Pancreas (tissue), 10 donors: ENCODE measurements at regions not wholly inside any gene's neighbourhood (a gene's known extent, or its start where the extent isn't known, plus 50 kb on each side); places are given as distances from the start of the nearest gene placed in this dataset.

Source experiments
- ATAC-seq, 4 donors: fragments of 200-7000 bp; cut with Tn5 transposase; one replicate each; pipeline versions ENCODE4 v1.8.0 to v1.9.1; 2020; ENCODE audit warnings: mild to moderate bottlenecking in 4 of 4, moderate library complexity in 4 of 4
- DNase-seq, 6 donors: peaks; one replicate each; pipeline ENCODE4 v3.0.0-alpha.2; 2020
- FAIRE-seq: peaks from 2 replicates; lab custom pipeline; 2012; peaks lifted over from hg19 to GRCh38; lab: Jason Lieb, UNC
- H3K27ac ChIP-seq, 4 donors: fragments of 200-600 bp; sonication (generic); 1 replicate in 3 of 4; 2 replicates in 1 of 4; pipeline versions ENCODE4 v1.5.0 to v1.8.0; 2020
- H3K27me3 ChIP-seq, 4 donors: fragments of 200-600 bp; one replicate each; pipeline ENCODE4 v1.8.0; 2021
- H3K36me3 ChIP-seq, 3 donors: fragments of 200-600 bp; sonication (generic) in 1 of 3; one replicate each; pipeline versions ENCODE4 v1.5.0 to v1.8.0; 2020 to 2021
- H3K4me1 ChIP-seq, 3 donors: fragments of 200-600 bp; one replicate each; pipeline ENCODE4 v1.8.0; 2021
- H3K4me3 ChIP-seq, 4 donors: fragments of 200-600 bp; sonication (generic) in 2 of 4; one replicate each; pipeline versions ENCODE4 v1.5.0 to v1.8.0; 2020 to 2021
- H3K9me3 ChIP-seq, 4 donors: fragments of 200-600 bp; one replicate each; pipeline ENCODE4 v1.8.0; 2021
- CTCF ChIP-seq, 4 donors: fragments of 200-600 bp; sonication (generic) in 3 of 4; IDR thresholded peaks; one replicate each; pipeline versions ENCODE4 v1.5.0 to v1.8.0; 2021; ENCODE audit warnings: antibody characterized with exemption in 4 of 4
- WGBS, 2 donors: extraction: QIAGEN DNeasy Blood & Tissue Kit; methylation state at CpG; one replicate each; pipeline ENCODE4 v1.1.7; 2013; 5-methylcytosine and 5-hydroxymethylcytosine counted together
- intact Hi-C, 3 donors: fragments of 100-400 bp; cut with DNase I; formaldehyde crosslinking; loops; one replicate each; pipeline versions ENCODE4 v1.11.1 to v1.14.2; 2022
- donor health status: healthy with polysubstance abuse.
- donor health status: DM: no; HTN: no; CAD: no; lungs with moderate emphysema.
- donor health status: DM: no; HTN: no; CAD: no.
- donor health status: control.
- donor health status: control.
- donor health status: Bipolar disorder and iron deficiency.
- donor health status: DM: yes; HTN: yes; CAD: no.
- donor health status: DM: no; HTN: no; CAD: no.
- donor health status: DM: no; HTN: no; CAD: no.
- donor health status: DM: yes; HTN: yes; CAD: no.

- no peak overlapping the region for H3K4me3 ChIP-seq
- H3K4me1 ChIP-seq, result no peaks in the 10 kb centered on the region
- H3K27me3 ChIP-seq, result no peaks in the 10 kb centered on the region
- FAIRE-seq, result no peak
- TF ChIP-seq CTCF (IDR thresholded peaks at IDR 0.05), result no peak
- WGBS, 2 donors, result 76 to 86% methylated on average over 1 of the region's 1 CpG
- DNase-seq, result no peak
- no peak for ATAC-seq
- no peak overlapping the region for H3K27ac ChIP-seq
- H3K36me3 ChIP-seq, result no peaks in the 10 kb centered on the region
- intact Hi-C loops, result no loop called here
- H3K9me3 ChIP-seq, result no peaks in the 10 kb centered on the region
Measured at GRCh38 chr4:63269156-63269555, 1140.1 kb downstream of the TECRL start.

- no peak for ATAC-seq
- no peak for FAIRE-seq
- 27 to 35% methylated on average over 1 of the region's 1 CpG for WGBS, 2 donors
- no peaks in the 10 kb centered on the region for H3K4me1 ChIP-seq
- no peak for TF ChIP-seq CTCF (IDR thresholded peaks at IDR 0.05)
- no peaks in the 10 kb centered on the region for H3K27me3 ChIP-seq
- no peaks in the 10 kb centered on the region for H3K9me3 ChIP-seq
- intact Hi-C loops, result no loop called here
- H3K4me3 ChIP-seq, result no peak overlapping the region
- H3K27ac ChIP-seq, result no peak overlapping the region
- DNase-seq, result no peak
- H3K36me3 ChIP-seq, result no peaks in the 10 kb centered on the region
Measured at GRCh38 chr4:63233671-63234070, 1175.6 kb downstream of the TECRL start.

- H3K27ac ChIP-seq, result no peak overlapping the region
- no peak for TF ChIP-seq CTCF (IDR thresholded peaks at IDR 0.05)
- H3K4me1 ChIP-seq, result no peaks in the 10 kb centered on the region
- no peak overlapping the region for H3K4me3 ChIP-seq
- WGBS, 2 donors, result 54 to 68% methylated on average over 1 of the region's 1 CpG
- H3K27me3 ChIP-seq, result no peaks in the 10 kb centered on the region
- DNase-seq (no peak), ATAC-seq (no peak), FAIRE-seq (no peak)
- no peaks in the 10 kb centered on the region for H3K36me3 ChIP-seq
- H3K9me3 ChIP-seq, result no peaks in the 10 kb centered on the region
- intact Hi-C loops, result no loop called here
Measured at GRCh38 chr4:63232058-63232457, 1177.2 kb downstream of the TECRL start.

- DNase-seq, result no peak
- no peak for FAIRE-seq
- WGBS, 2 donors, result 36 to 57% methylated on average over 1 of the region's 1 CpG
- no peak overlapping the region for H3K27ac ChIP-seq
- no peak for TF ChIP-seq CTCF (IDR thresholded peaks at IDR 0.05)
- H3K9me3 ChIP-seq, result no peaks in the 10 kb centered on the region
- H3K27me3 ChIP-seq, result no peaks in the 10 kb centered on the region
- no peaks in the 10 kb centered on the region for H3K36me3 ChIP-seq
- intact Hi-C loops, result no loop called here
- H3K4me1 ChIP-seq, result no peaks in the 10 kb centered on the region
- H3K4me3 ChIP-seq, result no peak overlapping the region
- no peak for ATAC-seq
Measured at GRCh38 chr4:63226229-63226628, 1183.0 kb downstream of the TECRL start.

- intact Hi-C loops, result no loop called here
Measured at GRCh38 chr4:63222466-63222865, 1186.8 kb downstream of the TECRL start.

More at GRCh38 chr4:63222466-63222865, 1186.8 kb downstream of the TECRL start:
- Histone ChIP-seq H3K27me3 (no peaks in the 10 kb centered on the region), H3K9me3 (no peaks in the 10 kb centered on the region), H3K36me3 (no peaks in the 10 kb centered on the region), H3K4me3 (no peak overlapping the region), H3K27ac (no peak overlapping the region), H3K4me1 (no peaks in the 10 kb centered on the region)
- FAIRE-seq, result no peak
- no peak for TF ChIP-seq CTCF (IDR thresholded peaks at IDR 0.05)
- 60 to 75% methylated on average over 3 of the region's 3 CpGs for WGBS, 2 donors
- no peak for ATAC-seq
- no peak for DNase-seq
